HCT116 (cell line): ENCODE measurements at regions not wholly inside any gene's neighbourhood (a gene's known extent, or its start where the extent isn't known, plus 50 kb on each side); places are given as distances from the start of the nearest gene placed in this dataset.

ENCODE experiments used
- ATAC-seq: fragments of 200-7000 bp; cut with Tn5 transposase; 2 replicates; pipeline ENCODE4 v1.9.1; 2020; ENCODE audit warnings: mild to moderate bottlenecking, moderate library complexity
- BruUV-seq: library from RNA; stranded (reverse); fragments of 400-500 nt; replicated peaks from 2 replicates; lab custom pipeline; 2021; lab: Mats Ljungman, UMichigan
- CTCF ChIA-PET: fragments of 300-600 bp; sonication (Branson Sonifier 250); formaldehyde crosslinking; loops from one replicate; lab custom pipeline; 2021; ENCODE audit warnings: antibody characterized with exemption; lab: Charles Lee
- POLR2A ChIA-PET: fragments of 300-600, 350-600 bp; sonication (Branson Sonifier 250); formaldehyde crosslinking; loops from one replicate; lab custom pipeline; 2021; ENCODE audit warnings: antibody characterized with exemption; lab: Charles Lee
- RAD21 ChIA-PET, 2 experiments: fragments of 300-600 bp; sonication (Branson Sonifier 250); formaldehyde crosslinking; loops; one replicate each; lab custom pipeline; 2023; ENCODE audit warnings: low total read pairs in 2 of 2; ENCODE audit not compliant: uncharacterized antibody in 2 of 2, unreplicated experiment in 2 of 2, low non-redundant PET in 1 of 2; lab: Charles Lee
- DNase-seq: peaks from one replicate; pipeline ENCODE4 v3.0.0-alpha.2; 2010; ENCODE audit warnings: low read depth, low spot score
- H2AFZ ChIP-seq: fragments of 200-600 bp; shearing (Covaris generic), sonication (generic); 2 replicates; pipeline ENCODE4 v1.6.1; 2017; ENCODE audit warnings: low read depth, mixed run types, mixed read lengths, antibody characterized with exemption, low read length; ENCODE audit not compliant: poor library complexity, severe bottlenecking
- H3K27ac ChIP-seq: 2 replicates; pipeline ENCODE4 v1.5.1; 2012; ENCODE audit warnings: low read depth, low read length
- H3K27me3 ChIP-seq: fragments of 200-600 bp; sonication (generic); 2 replicates; pipeline ENCODE4 v1.6.1; 2016; ENCODE audit warnings: mixed run types, low read length, mixed read lengths; ENCODE audit not compliant: insufficient read depth
- H3K36me3 ChIP-seq, 2 experiments: fragments of 200-500 bp in 1 of 2; fragments of 200-600 bp in 1 of 2; sonication (Bioruptor generic) in 1 of 2; sonication (generic) in 1 of 2; 2 replicates each; pipeline versions ENCODE4 v1.5.1 to v1.6.1; 2014 to 2016; ENCODE audit warnings: low read length in 2 of 2, inconsistent platforms in 1 of 2, mixed read lengths in 1 of 2, mixed run types in 1 of 2; ENCODE audit not compliant: insufficient read depth in 2 of 2, control insufficient read depth in 1 of 2
- H3K4me1 ChIP-seq, 2 experiments: fragments of 200-600 bp in 1 of 2; sonication (generic) in 1 of 2; 2 replicates each; pipeline versions ENCODE4 v1.5.1 to v1.6.1; 2012 to 2017; ENCODE audit warnings: low read length in 2 of 2, inconsistent platforms in 1 of 2, mild to moderate bottlenecking in 1 of 2, mixed read lengths in 1 of 2, mixed run types in 1 of 2, moderate library complexity in 1 of 2; ENCODE audit not compliant: insufficient read depth in 2 of 2, control insufficient read depth in 1 of 2
- H3K4me2 ChIP-seq: fragments of 200-600 bp; sonication (generic); 2 replicates; pipeline ENCODE4 v1.6.1; 2017; ENCODE audit warnings: mixed run types, low read length, mixed read lengths
- H3K4me3 ChIP-seq, 2 experiments: fragments of 200-600 bp in 1 of 2; sonication (generic) in 1 of 2; replicated peaks in 1 of 2; 2 replicates each; pipeline ENCODE4 v1.5.1; 2011 to 2016; ENCODE audit warnings: low read length in 2 of 2, control low read depth in 1 of 2, low read depth in 1 of 2, mild to moderate bottlenecking in 1 of 2, mixed read lengths in 1 of 2, mixed run types in 1 of 2
- H3K79me2 ChIP-seq: fragments of 200-600 bp; sonication (generic); 2 replicates; pipeline ENCODE4 v1.6.1; 2017; ENCODE audit warnings: mild to moderate bottlenecking, mixed run types, low read length, moderate library complexity, mixed read lengths; ENCODE audit not compliant: insufficient read depth
- H3K9ac ChIP-seq: fragments of 200-600 bp; sonication (generic); 2 replicates; pipeline ENCODE4 v1.6.1; 2016; ENCODE audit warnings: low read length, mixed read lengths
- H3K9me2 ChIP-seq: fragments of 200-600 bp; sonication (generic), shearing (Covaris generic); 2 replicates; pipeline ENCODE4 v1.6.1; 2017; ENCODE audit warnings: mixed run types, mild to moderate bottlenecking, moderate library complexity; ENCODE audit not compliant: insufficient read depth
- H3K9me3 ChIP-seq, 2 experiments: fragments of 200-500 bp in 1 of 2; fragments of 200-600 bp in 1 of 2; sonication (Bioruptor generic) in 1 of 2; sonication (generic) in 1 of 2; 2 replicates each; pipeline ENCODE4 v1.6.1; 2014 to 2017; ENCODE audit warnings: low read length in 2 of 2, mixed read lengths in 2 of 2, inconsistent platforms in 1 of 2, low read depth in 1 of 2, mild to moderate bottlenecking in 1 of 2, mixed run types in 1 of 2, moderate library complexity in 1 of 2; ENCODE audit not compliant: control insufficient read depth in 1 of 2, insufficient read depth in 1 of 2
- H4K20me1 ChIP-seq: fragments of 200-600 bp; sonication (generic), shearing (Covaris generic); 2 replicates; pipeline ENCODE4 v1.6.1; 2017; ENCODE audit warnings: mixed run types, mild to moderate bottlenecking, moderate library complexity; ENCODE audit not compliant: insufficient read depth
- ELF1 ChIP-seq: IDR thresholded peaks from 2 replicates; pipeline ENCODE4 v1.6.1; 2012; ENCODE audit warnings: low read depth, borderline replicate concordance
- FOSL1 ChIP-seq: IDR thresholded peaks from 2 replicates; pipeline ENCODE4 v1.6.1; 2012; ENCODE audit warnings: low read depth
- MAX ChIP-seq: IDR thresholded peaks from 2 replicates; pipeline ENCODE4 v1.6.1; 2012
- POLR2A ChIP-seq: IDR thresholded peaks from 2 replicates; pipeline ENCODE4 v1.7.0; 2011; ENCODE audit warnings: borderline replicate concordance; ENCODE audit not compliant: insufficient read depth, insufficient read length; ENCODE audit errors: extremely low read depth
- RAD21 ChIP-seq: IDR thresholded peaks from 2 replicates; pipeline ENCODE4 v1.6.1; 2012; ENCODE audit warnings: low read depth, mild to moderate bottlenecking
- REST ChIP-seq: IDR thresholded peaks from 2 replicates; pipeline ENCODE4 v1.6.1; 2012; ENCODE audit warnings: low read depth
- SP1 ChIP-seq: IDR thresholded peaks from 2 replicates; pipeline ENCODE4 v1.6.1; 2012; ENCODE audit warnings: low read depth
- YY1 ChIP-seq: IDR thresholded peaks from 2 replicates; pipeline ENCODE4 v1.6.1; 2011; ENCODE audit warnings: low read length, low read depth, moderate library complexity, mild to moderate bottlenecking; ENCODE audit not compliant: insufficient replicate concordance; ENCODE audit errors: extremely low read depth
- ZFX ChIP-seq: fragments of 450-650 bp; IDR thresholded peaks from 2 replicates; pipeline ENCODE4 v1.6.1; 2017
- intact Hi-C: fragments of 100-400 bp; cut with micrococcal nuclease; formaldehyde crosslinking; loops from 2 replicates; pipeline ENCODE4 v1.10.0; 2022

- H2AFZ ChIP-seq, result peak overlapping the region; percentile 72
- H3K9me2 ChIP-seq, result no peaks in the 10 kb centered on the region
- no peak overlapping the region for H3K27ac ChIP-seq
- H3K27me3 ChIP-seq, result no peaks in the 10 kb centered on the region
- no peaks in the 10 kb centered on the region for H3K79me2 ChIP-seq
- no TSS peak for BruUV-seq
- H3K4me1 ChIP-seq, result peaks cover 8 to 45% of the 10 kb centered on the region in 2 experiments
- H3K36me3 ChIP-seq, result no peaks in the 10 kb centered on the region
- no peak for DNase-seq
- POLR2A ChIA-PET, result no interaction called here
- H3K9ac ChIP-seq, result no peak overlapping the region
- no peaks in the 10 kb centered on the region for H3K9me3 ChIP-seq
- no peaks in the 10 kb centered on the region for H4K20me1 ChIP-seq
- RAD21 ChIA-PET, result no interaction called here
- intact Hi-C loops, result no loop called here
- TF ChIP-seq RAD21 (peak; percentile 35; the same call in 1 of the 2 replicates), MAX (peak; percentile 50; the same call in 1 of the 2 replicates), REST (no peak)
- TF ChIP-seq, all 23 proteins: peak for 2
- CTCF ChIA-PET, result no interaction called here
- no peak overlapping the region for H3K4me2 ChIP-seq
- ATAC-seq, result no peak
- H3K4me3 ChIP-seq, result no peak overlapping the region
These were observed 253.1 kb downstream of the LY86 start for GRCh38 chr6:6841571-6841970.

- ChIA-PET RAD21 (no interaction called here), CTCF (no interaction called here), POLR2A (no interaction called here)
- Histone ChIP-seq H3K9me3 (no peaks in the 10 kb centered on the region), H3K4me3 (no peak overlapping the region), H3K27ac (no peak overlapping the region), H3K79me2 (no peaks in the 10 kb centered on the region), H3K27me3 (no peaks in the 10 kb centered on the region), H3K9ac (no peak overlapping the region), H4K20me1 (no peaks in the 10 kb centered on the region), H2AFZ (no peak overlapping the region), H3K4me1 (peaks cover 8 to 43% of the 10 kb centered on the region in 2 experiments), H3K9me2 (no peaks in the 10 kb centered on the region), H3K4me2 (no peak overlapping the region), H3K36me3 (no peaks in the 10 kb centered on the region)
- DNase-seq (no peak), ATAC-seq (no peak)
- intact Hi-C loops, result no loop called here
- no TSS peak for BruUV-seq
- TF ChIP-seq SP1, result no peak
- no peak for TF ChIP-seq ELF1
- TF ChIP-seq POLR2A, result no peak
- TF ChIP-seq RAD21, result no peak
- no peak for TF ChIP-seq YY1
- no peak for TF ChIP-seq MAX
- no peak for TF ChIP-seq FOSL1
- no peak for TF ChIP-seq ZFX
These were observed 253.8 kb downstream of the LY86 start for GRCh38 chr6:6842291-6842690.
